ENCODE measurements at regions not wholly inside any gene's neighbourhood (a gene's known extent, or its start where the extent isn't known, plus 50 kb on each side); places are given as distances from the start of the nearest gene placed in this dataset.

DNA sequence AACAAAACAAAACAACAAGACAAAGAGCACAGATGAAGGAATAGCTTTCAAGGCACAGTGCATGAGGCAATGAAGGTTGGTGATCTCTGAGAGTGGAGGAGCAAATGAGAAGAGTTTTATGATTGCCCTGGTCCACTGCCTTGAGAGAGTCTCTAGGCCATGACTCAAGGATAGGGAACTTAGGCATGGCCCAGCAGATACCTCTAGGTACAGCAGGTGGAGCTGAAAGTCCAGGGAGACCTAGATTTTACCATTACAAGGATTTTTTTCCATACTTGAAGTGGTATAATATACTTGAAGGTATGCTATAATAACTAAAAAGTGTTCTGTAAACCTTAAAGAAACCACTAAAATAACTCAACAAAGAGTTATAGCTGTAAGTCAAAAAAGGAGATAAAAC lies 239.5 kb upstream of the KLHL29 start:
- peaks cover 6% of the 10 kb centered on the region; the same call in 1 of the 2 replicates for H3K9me3 Mint-ChIP-seq
- no peak overlapping the region for H3K27ac Mint-ChIP-seq
- no peak for TF ChIP-seq CBFB (CRISPR knock-in tag; IDR thresholded peaks at IDR 0.05; ENCODE audit: low read depth)
- TF ChIP-seq ZNF219 (CRISPR knock-in tag; IDR thresholded peaks at IDR 0.05; ENCODE audit: borderline replicate concordance), result no peak
- no peak for TF ChIP-seq ZNF263 (CRISPR knock-in tag; IDR thresholded peaks at IDR 0.05; ENCODE audit: low read depth)
- TF ChIP-seq SP1 (CRISPR knock-in tag; conservative IDR thresholded peaks at IDR 0.05), result no peak
- no peak for TF ChIP-seq MYBL2 (CRISPR knock-in tag; IDR thresholded peaks at IDR 0.05)
- no peak for TF ChIP-seq ZNF232 (CRISPR knock-in tag; IDR thresholded peaks at IDR 0.05)
- TF ChIP-seq, protein P1, sequence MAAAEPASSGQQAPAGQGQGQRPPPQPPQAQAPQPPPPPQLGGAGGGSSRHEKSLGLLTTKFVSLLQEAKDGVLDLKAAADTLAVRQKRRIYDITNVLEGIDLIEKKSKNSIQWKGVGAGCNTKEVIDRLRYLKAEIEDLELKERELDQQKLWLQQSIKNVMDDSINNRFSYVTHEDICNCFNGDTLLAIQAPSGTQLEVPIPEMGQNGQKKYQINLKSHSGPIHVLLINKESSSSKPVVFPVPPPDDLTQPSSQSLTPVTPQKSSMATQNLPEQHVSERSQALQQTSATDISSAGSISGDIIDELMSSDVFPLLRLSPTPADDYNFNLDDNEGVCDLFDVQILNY (CRISPR knock-in tag; IDR thresholded peaks at IDR 0.05), result no peak
- no peak for TF ChIP-seq NFE2L1 (CRISPR knock-in tag; IDR thresholded peaks at IDR 0.05)
- TF ChIP-seq, protein P2, sequence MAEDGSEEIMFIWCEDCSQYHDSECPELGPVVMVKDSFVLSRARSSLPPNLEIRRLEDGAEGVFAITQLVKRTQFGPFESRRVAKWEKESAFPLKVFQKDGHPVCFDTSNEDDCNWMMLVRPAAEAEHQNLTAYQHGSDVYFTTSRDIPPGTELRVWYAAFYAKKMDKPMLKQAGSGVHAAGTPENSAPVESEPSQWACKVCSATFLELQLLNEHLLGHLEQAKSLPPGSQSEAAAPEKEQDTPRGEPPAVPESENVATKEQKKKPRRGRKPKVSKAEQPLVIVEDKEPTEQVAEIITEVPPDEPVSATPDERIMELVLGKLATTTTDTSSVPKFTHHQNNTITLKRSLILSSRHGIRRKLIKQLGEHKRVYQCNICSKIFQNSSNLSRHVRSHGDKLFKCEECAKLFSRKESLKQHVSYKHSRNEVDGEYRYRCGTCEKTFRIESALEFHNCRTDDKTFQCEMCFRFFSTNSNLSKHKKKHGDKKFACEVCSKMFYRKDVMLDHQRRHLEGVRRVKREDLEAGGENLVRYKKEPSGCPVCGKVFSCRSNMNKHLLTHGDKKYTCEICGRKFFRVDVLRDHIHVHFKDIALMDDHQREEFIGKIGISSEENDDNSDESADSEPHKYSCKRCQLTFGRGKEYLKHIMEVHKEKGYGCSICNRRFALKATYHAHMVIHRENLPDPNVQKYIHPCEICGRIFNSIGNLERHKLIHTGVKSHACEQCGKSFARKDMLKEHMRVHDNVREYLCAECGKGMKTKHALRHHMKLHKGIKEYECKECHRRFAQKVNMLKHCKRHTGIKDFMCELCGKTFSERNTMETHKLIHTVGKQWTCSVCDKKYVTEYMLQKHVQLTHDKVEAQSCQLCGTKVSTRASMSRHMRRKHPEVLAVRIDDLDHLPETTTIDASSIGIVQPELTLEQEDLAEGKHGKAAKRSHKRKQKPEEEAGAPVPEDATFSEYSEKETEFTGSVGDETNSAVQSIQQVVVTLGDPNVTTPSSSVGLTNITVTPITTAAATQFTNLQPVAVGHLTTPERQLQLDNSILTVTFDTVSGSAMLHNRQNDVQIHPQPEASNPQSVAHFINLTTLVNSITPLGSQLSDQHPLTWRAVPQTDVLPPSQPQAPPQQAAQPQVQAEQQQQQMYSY (CRISPR knock-in tag; IDR thresholded peaks at IDR 0.05), result no peak
- no peak for TF ChIP-seq ZNF121 (CRISPR knock-in tag; IDR thresholded peaks at IDR 0.05)
- TF ChIP-seq NFATC4 (CRISPR knock-in tag; IDR thresholded peaks at IDR 0.05), result no peak
- no peak for TF ChIP-seq HMGA2 (CRISPR knock-in tag; IDR thresholded peaks at IDR 0.05)
- H3K27me3 Mint-ChIP-seq (ENCODE audit: low read depth), result no peaks in the 10 kb centered on the region
- H3K36me3 Mint-ChIP-seq, result no peaks in the 10 kb centered on the region
- H3K4me3 Mint-ChIP-seq, result no peak overlapping the region
- ATAC-seq (no peak), DNase-seq (ENCODE audit: low spot score) (no peak)
- CTCF ChIA-PET, result no interaction called here
- peaks cover 9% of the 10 kb centered on the region for H3K4me1 Mint-ChIP-seq
- POLR2A ChIA-PET, result no interaction called here

DNA sequence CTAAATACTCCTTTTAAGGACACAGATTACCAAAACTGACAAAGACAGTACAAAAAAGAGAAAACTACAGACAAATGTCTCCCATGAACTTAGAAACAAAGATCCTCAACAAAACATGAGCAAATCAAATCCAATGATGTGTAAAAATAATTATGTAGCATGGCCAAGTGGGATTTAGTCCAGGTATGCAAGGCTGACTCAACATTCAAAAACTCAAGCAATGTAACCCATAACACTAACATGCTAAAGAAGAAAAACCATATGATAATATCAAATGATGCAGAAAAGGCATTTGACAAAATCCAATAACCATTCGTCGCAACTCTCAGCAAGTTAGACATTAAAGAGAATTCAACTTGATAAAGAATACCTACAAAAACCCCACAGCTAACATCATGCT lies 239.0 kb upstream of the KLHL29 start:
- ATAC-seq (no peak), DNase-seq (ENCODE audit: low spot score) (no peak)
- H3K4me1 Mint-ChIP-seq, result peaks cover 9% of the 10 kb centered on the region
- H3K27me3 Mint-ChIP-seq (ENCODE audit: low read depth), result no peaks in the 10 kb centered on the region
- ChIA-PET POLR2A (no interaction called here), CTCF (no interaction called here)
- peaks cover 6% of the 10 kb centered on the region; the same call in 1 of the 2 replicates for H3K9me3 Mint-ChIP-seq
- TF ChIP-seq, protein P3, sequence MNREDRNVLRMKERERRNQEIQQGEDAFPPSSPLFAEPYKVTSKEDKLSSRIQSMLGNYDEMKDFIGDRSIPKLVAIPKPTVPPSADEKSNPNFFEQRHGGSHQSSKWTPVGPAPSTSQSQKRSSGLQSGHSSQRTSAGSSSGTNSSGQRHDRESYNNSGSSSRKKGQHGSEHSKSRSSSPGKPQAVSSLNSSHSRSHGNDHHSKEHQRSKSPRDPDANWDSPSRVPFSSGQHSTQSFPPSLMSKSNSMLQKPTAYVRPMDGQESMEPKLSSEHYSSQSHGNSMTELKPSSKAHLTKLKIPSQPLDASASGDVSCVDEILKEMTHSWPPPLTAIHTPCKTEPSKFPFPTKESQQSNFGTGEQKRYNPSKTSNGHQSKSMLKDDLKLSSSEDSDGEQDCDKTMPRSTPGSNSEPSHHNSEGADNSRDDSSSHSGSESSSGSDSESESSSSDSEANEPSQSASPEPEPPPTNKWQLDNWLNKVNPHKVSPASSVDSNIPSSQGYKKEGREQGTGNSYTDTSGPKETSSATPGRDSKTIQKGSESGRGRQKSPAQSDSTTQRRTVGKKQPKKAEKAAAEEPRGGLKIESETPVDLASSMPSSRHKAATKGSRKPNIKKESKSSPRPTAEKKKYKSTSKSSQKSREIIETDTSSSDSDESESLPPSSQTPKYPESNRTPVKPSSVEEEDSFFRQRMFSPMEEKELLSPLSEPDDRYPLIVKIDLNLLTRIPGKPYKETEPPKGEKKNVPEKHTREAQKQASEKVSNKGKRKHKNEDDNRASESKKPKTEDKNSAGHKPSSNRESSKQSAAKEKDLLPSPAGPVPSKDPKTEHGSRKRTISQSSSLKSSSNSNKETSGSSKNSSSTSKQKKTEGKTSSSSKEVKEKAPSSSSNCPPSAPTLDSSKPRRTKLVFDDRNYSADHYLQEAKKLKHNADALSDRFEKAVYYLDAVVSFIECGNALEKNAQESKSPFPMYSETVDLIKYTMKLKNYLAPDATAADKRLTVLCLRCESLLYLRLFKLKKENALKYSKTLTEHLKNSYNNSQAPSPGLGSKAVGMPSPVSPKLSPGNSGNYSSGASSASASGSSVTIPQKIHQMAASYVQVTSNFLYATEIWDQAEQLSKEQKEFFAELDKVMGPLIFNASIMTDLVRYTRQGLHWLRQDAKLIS (CRISPR knock-in tag; IDR thresholded peaks at IDR 0.05; ENCODE audit: borderline replicate concordance), result no peak
- TF ChIP-seq, protein P4, sequence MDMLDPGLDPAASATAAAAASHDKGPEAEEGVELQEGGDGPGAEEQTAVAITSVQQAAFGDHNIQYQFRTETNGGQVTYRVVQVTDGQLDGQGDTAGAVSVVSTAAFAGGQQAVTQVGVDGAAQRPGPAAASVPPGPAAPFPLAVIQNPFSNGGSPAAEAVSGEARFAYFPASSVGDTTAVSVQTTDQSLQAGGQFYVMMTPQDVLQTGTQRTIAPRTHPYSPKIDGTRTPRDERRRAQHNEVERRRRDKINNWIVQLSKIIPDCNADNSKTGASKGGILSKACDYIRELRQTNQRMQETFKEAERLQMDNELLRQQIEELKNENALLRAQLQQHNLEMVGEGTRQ (CRISPR knock-in tag; IDR thresholded peaks at IDR 0.05), result no peak
- no peak overlapping the region for H3K4me3 Mint-ChIP-seq
- no peaks in the 10 kb centered on the region for H3K36me3 Mint-ChIP-seq
- H3K27ac Mint-ChIP-seq, result no peak overlapping the region

DNA sequence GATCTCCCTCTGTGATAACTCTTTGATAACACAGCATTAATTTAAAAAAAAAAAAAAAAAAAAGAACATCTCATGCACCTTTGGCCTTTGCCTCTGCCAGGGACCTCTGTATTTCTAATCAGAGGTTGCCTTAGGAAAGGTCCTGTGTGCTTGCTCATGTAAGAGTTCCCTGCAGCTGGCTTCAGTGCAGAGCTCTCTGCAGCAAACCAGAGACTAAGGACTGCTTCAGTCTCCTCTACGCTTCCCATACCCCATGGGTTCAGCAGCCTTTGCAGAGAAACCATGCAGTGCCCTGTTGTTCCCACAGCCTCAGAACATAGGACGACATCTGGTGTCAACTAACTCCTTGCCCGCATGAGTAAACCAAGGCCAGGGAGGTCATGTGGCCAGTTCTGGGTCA lies 236.6 kb upstream of the KLHL29 start:
- Mint-ChIP-seq H3K4me3 (no peak overlapping the region), H3K27ac (no peak overlapping the region), H3K36me3 (no peaks in the 10 kb centered on the region), H3K4me1 (peaks cover 9% of the 10 kb centered on the region), H3K27me3 (ENCODE audit: low read depth) (no peaks in the 10 kb centered on the region), H3K9me3 (no peaks in the 10 kb centered on the region)
- ATAC-seq (peak; percentile 74), DNase-seq (ENCODE audit: low spot score) (no peak)
- ChIA-PET POLR2A (no interaction called here), CTCF (interaction anchor here (1.0 kb wide), 2 partner anchors 51 kb away, joined by 3 read pairs; no protein-coding TSS in a partner anchor)
- no peak for TF ChIP-seq ZNF232 (CRISPR knock-in tag; IDR thresholded peaks at IDR 0.05)

All from WTC11 (cell line).